GM18498 (cell line): ENCODE measurements at regions not wholly inside any gene's neighbourhood (a gene's known extent, or its start where the extent isn't known, plus 50 kb on each side); places are given as distances from the start of the nearest gene placed in this dataset.
"Not testable (repeated sequence)": the region's sequence is repeated elsewhere in the genome, so short reads cannot be mapped to it uniquely, and the experiment has no call there.

Experiments
- ATAC-seq: cut with Tn5 transposase; IDR thresholded peaks from one replicate; pipeline ENCODE4 v1.9.1; 2021; ENCODE audit warnings: mild to moderate bottlenecking, moderate library complexity; ENCODE audit not compliant: unreplicated experiment

- ATAC-seq, result no peak
Measured at GRCh38 chr10:8173243-8173865, 118.9 kb downstream of the GATA3 start.

GRCh38 chr10:8173866-8174243 lies 119.4 kb downstream of the GATA3 start:
- ATAC-seq, result no peak

- ATAC-seq, result no peak
Measured at GRCh38 chr10:8174762-8175161, 120.3 kb downstream of the GATA3 start.

GRCh38 chr10:8177526-8177925 lies 123.0 kb downstream of the GATA3 start:
- not testable (repeated sequence) for ATAC-seq

- ATAC-seq, result not testable (repeated sequence)
Measured at GRCh38 chr10:8179773-8180172, 125.3 kb downstream of the GATA3 start.

GRCh38 chr10:8180360-8181109 lies 126.0 kb downstream of the GATA3 start:
- ATAC-seq, result no peak

GRCh38 chr10:8181496-8182157 lies 127.1 kb downstream of the GATA3 start:
- no peak for ATAC-seq

- no peak for ATAC-seq
Measured at GRCh38 chr10:8182806-8183205, 128.3 kb downstream of the GATA3 start.

- peak; percentile 72 for ATAC-seq
Measured at GRCh38 chr10:8183241-8183704, 128.8 kb downstream of the GATA3 start.

GRCh38 chr10:8187171-8187666 lies 132.7 kb downstream of the GATA3 start:
- no peak for ATAC-seq

GRCh38 chr10:8189458-8189857 lies 135.0 kb downstream of the GATA3 start:
- ATAC-seq, result no peak

GRCh38 chr10:8192301-8192700 lies 137.8 kb downstream of the GATA3 start:
- ATAC-seq, result no peak

- no peak for ATAC-seq
Measured at GRCh38 chr10:8193546-8193945, 139.1 kb downstream of the GATA3 start.

- no peak for ATAC-seq
Measured at GRCh38 chr10:8194050-8194449, 139.6 kb downstream of the GATA3 start.

- ATAC-seq, result no peak
Measured at GRCh38 chr10:8206882-8207281, 152.4 kb downstream of the GATA3 start.

- no peak for ATAC-seq
Measured at GRCh38 chr10:8211631-8212030, 157.1 kb downstream of the GATA3 start.

- ATAC-seq, result no peak
Measured at GRCh38 chr10:8213735-8214134, 159.2 kb downstream of the GATA3 start.

- ATAC-seq, result no peak
Measured at GRCh38 chr10:8214587-8214986, 160.1 kb downstream of the GATA3 start.

- ATAC-seq, result no peak
Measured at GRCh38 chr10:8216893-8217292, 162.4 kb downstream of the GATA3 start.

GRCh38 chr10:8221451-8221850 lies 167.0 kb downstream of the GATA3 start:
- ATAC-seq, result no peak

- no peak for ATAC-seq
Measured at GRCh38 chr10:8224591-8224990, 170.1 kb downstream of the GATA3 start.

- no peak for ATAC-seq
Measured at GRCh38 chr10:8225187-8225586, 170.7 kb downstream of the GATA3 start.
